ENCODE measurements at regions not wholly inside any gene's neighbourhood (a gene's known extent, or its start where the extent isn't known, plus 50 kb on each side); places are given as distances from the start of the nearest gene placed in this dataset.
A peak's percentile ranks its signal among the peaks of the same experiment; 100 is the strongest.
"Not testable (repeated sequence)": the region's sequence is repeated elsewhere in the genome, so short reads cannot be mapped to it uniquely, and the experiment has no call there.

DNA sequence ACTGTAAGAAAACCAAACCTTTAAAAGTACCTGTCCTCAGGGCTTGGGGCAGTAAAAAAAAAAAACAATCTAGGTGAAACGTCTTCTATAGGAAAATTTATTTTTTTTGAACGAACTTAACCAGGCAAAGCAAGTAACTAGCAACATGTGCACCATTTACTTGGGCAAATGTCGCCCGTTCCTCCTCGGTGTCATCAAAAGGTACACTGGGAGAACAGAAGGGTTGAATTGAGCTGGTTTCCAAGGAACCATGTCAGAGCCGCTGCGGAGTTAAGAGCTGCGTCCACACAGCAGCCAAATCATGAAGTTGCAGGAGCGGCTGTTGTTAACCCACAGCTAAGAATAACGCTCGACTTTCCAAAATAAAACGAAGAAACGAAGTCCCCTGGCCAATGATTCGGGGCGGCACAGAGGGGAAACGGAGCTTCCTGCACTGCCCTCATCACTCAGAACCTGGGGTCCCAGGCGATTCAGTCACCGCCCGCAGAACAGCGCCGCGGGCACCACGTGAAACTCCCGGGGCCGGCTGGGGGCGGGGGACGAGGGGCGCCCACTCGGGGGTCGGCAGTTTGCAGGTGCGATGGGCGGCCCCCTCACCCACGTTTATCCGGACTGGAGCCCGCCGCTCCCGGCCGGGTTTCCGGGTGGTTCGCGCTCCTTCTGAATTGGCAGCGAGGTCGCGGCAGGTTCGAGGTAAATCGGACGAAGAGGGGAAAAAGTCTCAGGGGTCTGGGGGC lies 53.6 kb upstream of the PLGLB1 start:
- DNase-seq (ENCODE audit: low read depth), result peak; percentile 0
- H3K27me3 ChIP-seq (ENCODE audit: control insufficient read depth, insufficient read depth, low read length); FAIRE-seq; H3K36me3 ChIP-seq (ENCODE audit: control insufficient read depth, insufficient read depth, low read length): not testable (repeated sequence)
- peak overlapping the region; percentile 52 for H3K4me3 ChIP-seq (ENCODE audit: low read depth, low read length)

GRCh38 chr2:87075791-87076252 lies 54.2 kb upstream of the PLGLB1 start:
- not testable (repeated sequence) for H3K36me3 ChIP-seq (ENCODE audit: control insufficient read depth, insufficient read depth, low read length); H3K27me3 ChIP-seq (ENCODE audit: control insufficient read depth, insufficient read depth, low read length); FAIRE-seq
- peak; percentile 15 for DNase-seq (ENCODE audit: low read depth)
- H3K4me3 ChIP-seq (ENCODE audit: low read depth, low read length), result peak overlapping the region; percentile 52

DNA sequence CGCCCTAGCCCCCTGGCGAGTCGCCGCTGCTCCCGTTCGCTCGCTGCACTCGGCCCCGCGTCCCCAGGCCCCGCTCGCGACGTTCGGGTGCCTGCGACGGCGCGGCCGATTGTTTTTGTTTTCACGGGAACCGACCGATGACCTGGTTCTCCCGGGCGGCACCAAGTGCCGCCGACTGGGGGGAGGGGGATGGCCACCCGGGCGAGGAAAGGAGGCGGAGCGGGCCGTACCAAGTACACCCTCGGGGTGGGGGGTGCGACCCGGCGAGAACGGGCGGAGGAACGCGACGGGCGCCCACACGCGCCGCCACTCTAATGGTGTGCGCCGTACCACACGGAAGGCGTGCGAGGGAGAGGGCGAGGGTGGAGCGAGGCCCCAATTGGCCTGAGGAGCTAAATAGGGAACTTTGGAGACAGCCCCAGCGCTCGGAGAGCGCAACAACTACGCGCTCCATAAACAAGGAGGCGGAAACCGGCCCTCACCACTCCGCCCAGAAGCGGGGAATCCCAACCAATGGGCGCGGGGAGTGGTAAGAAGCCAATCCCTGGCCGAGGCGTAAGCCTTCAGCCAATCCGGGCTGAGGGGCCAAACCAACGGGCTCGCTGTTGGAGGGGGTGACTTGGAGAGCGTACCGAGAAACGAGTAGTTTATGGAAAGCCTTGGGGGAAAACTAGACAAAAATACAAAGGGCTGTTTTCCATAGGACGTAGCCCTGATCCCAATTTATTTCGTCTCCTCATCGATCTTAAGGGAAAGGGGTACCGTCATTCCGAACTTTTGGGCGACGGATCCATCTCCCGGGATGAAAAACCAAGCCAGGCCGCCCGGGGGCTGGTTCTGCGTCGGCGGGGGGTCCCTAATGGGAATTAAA lies 54.8 kb upstream of the PLGLB1 start:
- H3K4me3 ChIP-seq (ENCODE audit: low read depth, low read length), result peak overlapping the region; percentile 52
- H3K27me3 ChIP-seq (ENCODE audit: control insufficient read depth, insufficient read depth, low read length); H3K36me3 ChIP-seq (ENCODE audit: control insufficient read depth, insufficient read depth, low read length); FAIRE-seq: not testable (repeated sequence)
- peak; percentile 54 for DNase-seq (ENCODE audit: low read depth)

DNA sequence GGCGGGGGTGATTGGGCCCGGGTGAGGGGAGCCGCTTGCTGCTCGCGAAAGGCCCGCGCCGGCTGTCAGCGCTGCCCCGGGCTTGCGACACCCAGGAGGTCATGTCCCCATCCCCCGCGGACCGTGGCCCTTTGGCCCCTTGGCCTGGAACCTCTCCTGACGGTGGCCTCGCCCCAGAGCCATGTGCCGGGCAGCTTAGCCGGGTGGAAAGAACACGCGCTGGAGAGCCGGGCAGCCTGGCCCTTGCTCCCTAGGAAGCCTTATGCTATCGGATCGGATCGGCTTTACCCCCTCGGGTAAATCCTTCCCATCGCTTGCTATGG lies 55.4 kb upstream of the PLGLB1 start:
- not testable (repeated sequence) for DNase-seq (ENCODE audit: low read depth); H3K36me3 ChIP-seq (ENCODE audit: control insufficient read depth, insufficient read depth, low read length); H3K27me3 ChIP-seq (ENCODE audit: control insufficient read depth, insufficient read depth, low read length); FAIRE-seq
- peak overlapping the region; percentile 52 for H3K4me3 ChIP-seq (ENCODE audit: low read depth, low read length)

GRCh38 chr2:87081727-87082126 lies 60.1 kb upstream of the PLGLB1 start:
- not testable (repeated sequence) for H3K27me3 ChIP-seq (ENCODE audit: control insufficient read depth, insufficient read depth, low read length); FAIRE-seq; H3K36me3 ChIP-seq (ENCODE audit: control insufficient read depth, insufficient read depth, low read length); H3K4me3 ChIP-seq (ENCODE audit: low read depth, low read length); DNase-seq (ENCODE audit: low read depth)

- H3K4me3 ChIP-seq (ENCODE audit: low read depth, low read length); DNase-seq (ENCODE audit: low read depth); H3K36me3 ChIP-seq (ENCODE audit: control insufficient read depth, insufficient read depth, low read length); FAIRE-seq; H3K27me3 ChIP-seq (ENCODE audit: control insufficient read depth, insufficient read depth, low read length): not testable (repeated sequence)
Measured at GRCh38 chr2:87088079-87088478, 66.4 kb upstream of the PLGLB1 start.

- not testable (repeated sequence) for FAIRE-seq; H3K36me3 ChIP-seq (ENCODE audit: control insufficient read depth, insufficient read depth, low read length); H3K27me3 ChIP-seq (ENCODE audit: control insufficient read depth, insufficient read depth, low read length); H3K4me3 ChIP-seq (ENCODE audit: low read depth, low read length); DNase-seq (ENCODE audit: low read depth)
Measured at GRCh38 chr2:87089401-87089800, 67.8 kb upstream of the PLGLB1 start.

DNA sequence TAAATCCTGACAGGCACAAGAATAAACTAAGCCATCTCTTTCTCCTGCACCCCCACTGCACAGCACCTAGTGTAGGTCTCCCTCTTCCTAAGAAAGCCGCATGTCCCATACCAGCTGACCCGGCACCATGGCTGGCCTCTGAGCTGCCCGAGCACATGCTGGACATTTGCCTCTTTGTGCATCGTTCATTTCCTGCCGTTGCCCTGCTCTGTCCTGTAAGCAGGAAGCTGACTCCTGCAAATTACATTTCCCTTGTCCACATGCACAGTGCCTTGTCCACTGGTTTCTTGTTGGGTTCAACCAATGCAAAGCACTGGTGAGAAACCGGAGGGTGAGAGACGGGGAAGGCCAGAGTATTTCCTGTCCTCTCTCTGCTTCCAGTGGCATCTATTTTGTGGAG lies 71.6 kb upstream of the PLGLB1 start:
- not testable (repeated sequence) for H3K27me3 ChIP-seq (ENCODE audit: control insufficient read depth, insufficient read depth, low read length); H3K36me3 ChIP-seq (ENCODE audit: control insufficient read depth, insufficient read depth, low read length); H3K4me3 ChIP-seq (ENCODE audit: low read depth, low read length); DNase-seq (ENCODE audit: low read depth)
- FAIRE-seq, result peak; percentile 83

- DNase-seq (ENCODE audit: low read depth); FAIRE-seq; H3K4me3 ChIP-seq (ENCODE audit: low read depth, low read length); H3K36me3 ChIP-seq (ENCODE audit: control insufficient read depth, insufficient read depth, low read length); H3K27me3 ChIP-seq (ENCODE audit: control insufficient read depth, insufficient read depth, low read length): not testable (repeated sequence)
Measured at GRCh38 chr2:87093937-87094529, 72.4 kb upstream of the PLGLB1 start.

- not testable (repeated sequence) for H3K36me3 ChIP-seq (ENCODE audit: control insufficient read depth, insufficient read depth, low read length); H3K27me3 ChIP-seq (ENCODE audit: control insufficient read depth, insufficient read depth, low read length); H3K4me3 ChIP-seq (ENCODE audit: low read depth, low read length); DNase-seq (ENCODE audit: low read depth); FAIRE-seq
Measured at GRCh38 chr2:87095804-87096203, 74.2 kb upstream of the PLGLB1 start.

DNA sequence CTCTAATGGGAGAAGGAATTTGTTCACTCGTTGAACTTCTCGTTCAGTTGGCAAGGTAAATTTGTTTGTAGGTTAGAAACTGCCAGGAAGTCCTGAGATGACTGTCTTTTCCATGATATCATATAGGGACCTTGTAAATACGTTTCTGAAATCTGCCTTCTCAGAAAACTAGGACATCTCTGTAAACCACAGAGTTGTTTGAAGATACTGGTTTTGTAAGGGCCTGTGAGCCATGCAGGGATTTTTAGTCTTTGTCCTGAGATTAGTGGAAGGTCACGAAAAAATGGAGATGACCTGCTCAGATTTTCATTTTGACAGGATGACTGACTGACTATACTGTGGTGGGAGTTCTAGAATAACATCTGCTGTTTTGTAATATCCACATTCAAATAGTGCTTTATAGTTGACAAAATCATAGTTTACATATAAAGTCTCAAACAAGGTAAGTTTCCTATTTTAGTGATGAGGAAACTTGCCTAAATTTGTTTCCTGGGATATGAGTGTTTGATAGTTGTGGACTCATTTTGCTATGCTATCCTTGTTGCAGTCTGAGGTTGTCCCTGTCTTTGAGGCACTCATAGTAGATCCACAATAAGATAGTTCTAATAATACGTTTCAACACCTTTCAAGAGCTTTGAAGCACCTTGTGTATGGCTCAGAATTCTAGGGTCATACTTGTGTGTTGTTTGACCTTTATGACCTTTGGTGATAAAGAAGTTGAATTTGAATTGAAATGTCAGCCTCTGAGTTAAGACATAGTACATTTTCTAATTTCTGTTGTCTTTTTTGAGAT lies 107.3 kb upstream of the PLGLB1 start:
- not testable (repeated sequence) for DNase-seq (ENCODE audit: low read depth); H3K27me3 ChIP-seq (ENCODE audit: control insufficient read depth, insufficient read depth, low read length); FAIRE-seq; H3K36me3 ChIP-seq (ENCODE audit: control insufficient read depth, insufficient read depth, low read length); H3K4me3 ChIP-seq (ENCODE audit: low read depth, low read length)

- FAIRE-seq; DNase-seq (ENCODE audit: low read depth); H3K36me3 ChIP-seq (ENCODE audit: control insufficient read depth, insufficient read depth, low read length); H3K27me3 ChIP-seq (ENCODE audit: control insufficient read depth, insufficient read depth, low read length); H3K4me3 ChIP-seq (ENCODE audit: low read depth, low read length): not testable (repeated sequence)
Measured at GRCh38 chr2:87132577-87132976, 110.9 kb upstream of the PLGLB1 start.

GRCh38 chr2:87151835-87152493 lies 130.3 kb upstream of the PLGLB1 start:
- H3K4me3 ChIP-seq (ENCODE audit: low read depth, low read length); H3K27me3 ChIP-seq (ENCODE audit: control insufficient read depth, insufficient read depth, low read length); FAIRE-seq; H3K36me3 ChIP-seq (ENCODE audit: control insufficient read depth, insufficient read depth, low read length); DNase-seq (ENCODE audit: low read depth): not testable (repeated sequence)

Data from bronchial epithelial cell (primary cell).